Kasumi-1 (cell line): ENCODE measurements at regions not wholly inside any gene's neighbourhood (a gene's known extent, or its start where the extent isn't known, plus 50 kb on each side); places are given as distances from the start of the nearest gene placed in this dataset.

ENCODE experiments used
- DNase-seq, 2 experiments: peaks; one replicate each; lab custom pipeline; 2025; lab: John Stamatoyannopoulos, UW

GRCh38 chr3:94996743-94997142 is 933.9 kb downstream of the NSUN3 start:
- DNase-seq: no peak

- DNase-seq: no peak
These were observed 939.7 kb downstream of the NSUN3 start for GRCh38 chr3:95002438-95003046.

- no peak for DNase-seq
These were observed 965.8 kb downstream of the NSUN3 start for GRCh38 chr3:95028688-95029087.

- DNase-seq: no peak
These were observed 966.8 kb downstream of the NSUN3 start for GRCh38 chr3:95029644-95030043.

GRCh38 chr3:95036526-95037021 is 973.7 kb downstream of the NSUN3 start:
- no peak for DNase-seq

- no peak for DNase-seq
These were observed 974.2 kb downstream of the NSUN3 start for GRCh38 chr3:95037097-95037496.

GRCh38 chr3:95037927-95038326 is 975.1 kb downstream of the NSUN3 start:
- peak; percentile 66 to 85 for DNase-seq

GRCh38 chr3:95044101-95044500 is 981.2 kb downstream of the NSUN3 start:
- DNase-seq: no peak

- no peak for DNase-seq
These were observed 985.7 kb downstream of the NSUN3 start for GRCh38 chr3:95048564-95048963.

GRCh38 chr3:95049841-95050240 is 987.0 kb downstream of the NSUN3 start:
- DNase-seq: no peak

- no peak for DNase-seq
These were observed 992.4 kb downstream of the NSUN3 start for GRCh38 chr3:95055288-95055687.

GRCh38 chr3:95082191-95082590 is 1019.3 kb downstream of the NSUN3 start:
- no peak for DNase-seq

- no peak for DNase-seq
These were observed 1021.9 kb downstream of the NSUN3 start for GRCh38 chr3:95084738-95085137.

- no peak for DNase-seq
These were observed 1025.6 kb downstream of the NSUN3 start for GRCh38 chr3:95088464-95088863.

GRCh38 chr3:95097493-95097892 is 1034.6 kb downstream of the NSUN3 start:
- DNase-seq: no peak

- peak; percentile 50 to 58 for DNase-seq
These were observed 1058.1 kb downstream of the NSUN3 start for GRCh38 chr3:95120921-95121320.

- peak; percentile 56 to 61 for DNase-seq
These were observed 1060.2 kb downstream of the NSUN3 start for GRCh38 chr3:95123104-95123503.

GRCh38 chr3:95134693-95135413 is 1072.0 kb downstream of the NSUN3 start:
- no peak for DNase-seq

- DNase-seq: no peak
These were observed 1085.2 kb downstream of the NSUN3 start for GRCh38 chr3:95148107-95148506.

GRCh38 chr3:95151590-95151989 is 1088.7 kb downstream of the NSUN3 start:
- no peak for DNase-seq

GRCh38 chr3:95154766-95155165 is 1091.9 kb downstream of the NSUN3 start:
- no peak for DNase-seq

- no peak for DNase-seq
These were observed 1099.9 kb downstream of the NSUN3 start for GRCh38 chr3:95162794-95163193.

GRCh38 chr3:95167748-95168147 is 1104.9 kb downstream of the NSUN3 start:
- no peak for DNase-seq

GRCh38 chr3:95168526-95168925 is 1105.7 kb downstream of the NSUN3 start:
- no peak for DNase-seq
